Large intestine (tissue), 3 donors: ENCODE measurements at regions not wholly inside any gene's neighbourhood (a gene's known extent, or its start where the extent isn't known, plus 50 kb on each side); places are given as distances from the start of the nearest gene placed in this dataset.

Experiments used
- DNase-seq, 2 donors: peaks; one replicate each; pipeline versions ENCODE4 v3.0.0 to v3.0.0-alpha.2; 2013
- H3K27ac ChIP-seq: one replicate; pipeline ENCODE4 v1.5.1; 2013; ENCODE audit warnings: low read length
- H3K27me3 ChIP-seq: 2 replicates; pipeline ENCODE4 v1.6.1; 2013; ENCODE audit warnings: low read length; ENCODE audit not compliant: control insufficient read depth, insufficient read depth
- H3K36me3 ChIP-seq: 2 replicates; pipeline ENCODE4 v1.6.1; 2013; ENCODE audit warnings: low read length; ENCODE audit not compliant: control insufficient read depth, insufficient read depth
- H3K4me1 ChIP-seq: one replicate; pipeline ENCODE4 v1.6.1; 2013; ENCODE audit warnings: low read length; ENCODE audit not compliant: control insufficient read depth, insufficient read depth
- H3K4me3 ChIP-seq: one replicate; pipeline ENCODE4 v1.5.1; 2013; ENCODE audit warnings: low read length
- H3K9me3 ChIP-seq: one replicate; pipeline ENCODE4 v1.6.1; 2013; ENCODE audit warnings: mild to moderate bottlenecking, low read depth, low read length, moderate library complexity; ENCODE audit not compliant: control insufficient read depth
- WGBS: methylation state at CpG from one replicate; pipeline ENCODE4 v1.1.5; 2013; ENCODE audit warnings: low lambda C conversion rate; ENCODE audit not compliant: insufficient coverage; 5-methylcytosine and 5-hydroxymethylcytosine counted together

- no peaks in the 10 kb centered on the region for H3K36me3 ChIP-seq
- H3K4me3 ChIP-seq: no peak overlapping the region
- no peaks in the 10 kb centered on the region for H3K27me3 ChIP-seq
- H3K27ac ChIP-seq: no peak overlapping the region
- H3K4me1 ChIP-seq: no peaks in the 10 kb centered on the region
- no peaks in the 10 kb centered on the region for H3K9me3 ChIP-seq
- no peak for DNase-seq
Measured at GRCh38 chr14:56933446-56933845, 123.2 kb upstream of the OTX2 start.

- H3K4me3 ChIP-seq: no peak overlapping the region
- H3K27me3 ChIP-seq: peaks cover 9% of the 10 kb centered on the region
- no peaks in the 10 kb centered on the region for H3K9me3 ChIP-seq
- WGBS: no CpG with 5 or more reads among the region's 3 CpGs
- no peak for DNase-seq
- no peak overlapping the region for H3K27ac ChIP-seq
- H3K4me1 ChIP-seq: no peaks in the 10 kb centered on the region
- no peaks in the 10 kb centered on the region for H3K36me3 ChIP-seq
Measured at GRCh38 chr14:56918849-56919574, 108.7 kb upstream of the OTX2 start.

- no peaks in the 10 kb centered on the region for H3K4me1 ChIP-seq
Measured at GRCh38 chr14:56905282-56905681, 95.0 kb upstream of the OTX2 start.

GRCh38 chr14:56903304-56903969 lies 93.2 kb upstream of the OTX2 start:
- Histone ChIP-seq H3K4me1 (no peaks in the 10 kb centered on the region), H3K36me3 (no peaks in the 10 kb centered on the region), H3K27me3 (peaks cover 2% of the 10 kb centered on the region), H3K9me3 (no peaks in the 10 kb centered on the region), H3K27ac (no peak overlapping the region), H3K4me3 (no peak overlapping the region)
- no peak for DNase-seq
- 71% methylated on average over 3 of the region's 6 CpGs for WGBS

More at GRCh38 chr14:56905282-56905681, 95.0 kb upstream of the OTX2 start:
- H3K27me3 ChIP-seq: peaks cover 2% of the 10 kb centered on the region
- 67% methylated on average over 1 of the region's 5 CpGs for WGBS
- no peak overlapping the region for H3K27ac ChIP-seq
- DNase-seq: no peak
- no peaks in the 10 kb centered on the region for H3K9me3 ChIP-seq
- H3K36me3 ChIP-seq: no peaks in the 10 kb centered on the region
- no peak overlapping the region for H3K4me3 ChIP-seq

GRCh38 chr14:56902385-56902784 lies 92.1 kb upstream of the OTX2 start:
- no peaks in the 10 kb centered on the region for H3K9me3 ChIP-seq
- H3K27ac ChIP-seq: no peak overlapping the region
- no peak overlapping the region for H3K4me3 ChIP-seq
- DNase-seq: no peak
- peaks cover 2% of the 10 kb centered on the region for H3K27me3 ChIP-seq
- no peaks in the 10 kb centered on the region for H3K36me3 ChIP-seq
- no peaks in the 10 kb centered on the region for H3K4me1 ChIP-seq
- WGBS: 100% methylated on average over 1 of the region's 6 CpGs

- no CpG with 5 or more reads among the region's 6 CpGs for WGBS
- no peak for DNase-seq
Measured at GRCh38 chr14:56900726-56901125, 90.4 kb upstream of the OTX2 start.

GRCh38 chr14:56899829-56900228 lies 89.5 kb upstream of the OTX2 start:
- Histone ChIP-seq H3K4me1 (no peaks in the 10 kb centered on the region), H3K36me3 (no peaks in the 10 kb centered on the region), H3K9me3 (no peaks in the 10 kb centered on the region), H3K27ac (no peak overlapping the region), H3K4me3 (no peak overlapping the region), H3K27me3 (peaks cover 5% of the 10 kb centered on the region)
- WGBS: no CpG with 5 or more reads among the region's 3 CpGs
- no peak for DNase-seq

More at GRCh38 chr14:56900726-56901125, 90.4 kb upstream of the OTX2 start:
- no peak overlapping the region for H3K27ac ChIP-seq
- peaks cover 2% of the 10 kb centered on the region for H3K27me3 ChIP-seq
- no peaks in the 10 kb centered on the region for H3K36me3 ChIP-seq
- H3K4me3 ChIP-seq: no peak overlapping the region
- no peaks in the 10 kb centered on the region for H3K9me3 ChIP-seq
- no peaks in the 10 kb centered on the region for H3K4me1 ChIP-seq

- no peak overlapping the region for H3K27ac ChIP-seq
- no peaks in the 10 kb centered on the region for H3K9me3 ChIP-seq
- no peak for DNase-seq
- H3K4me3 ChIP-seq: no peak overlapping the region
- WGBS: 41% methylated on average over 2 of the region's 6 CpGs
- no peaks in the 10 kb centered on the region for H3K36me3 ChIP-seq
- no peaks in the 10 kb centered on the region for H3K4me1 ChIP-seq
- peaks cover 13% of the 10 kb centered on the region for H3K27me3 ChIP-seq
Measured at GRCh38 chr14:56896922-56897321, 86.6 kb upstream of the OTX2 start.

GRCh38 chr14:56896231-56896630 lies 86.0 kb upstream of the OTX2 start:
- no peaks in the 10 kb centered on the region for H3K36me3 ChIP-seq
- H3K9me3 ChIP-seq: no peaks in the 10 kb centered on the region
- H3K27ac ChIP-seq: no peak overlapping the region
- H3K27me3 ChIP-seq: peaks cover 13% of the 10 kb centered on the region
- H3K4me1 ChIP-seq: no peaks in the 10 kb centered on the region
- WGBS: no CpG with 5 or more reads among the region's 2 CpGs
- DNase-seq: no peak
- no peak overlapping the region for H3K4me3 ChIP-seq

GRCh38 chr14:56895154-56895553 lies 84.9 kb upstream of the OTX2 start:
- Histone ChIP-seq H3K4me3 (no peak overlapping the region), H3K27ac (no peak overlapping the region), H3K27me3 (peaks cover 13% of the 10 kb centered on the region), H3K4me1 (no peaks in the 10 kb centered on the region), H3K36me3 (no peaks in the 10 kb centered on the region), H3K9me3 (no peaks in the 10 kb centered on the region)
- no peak for DNase-seq
- no CpG with 5 or more reads among the region's 5 CpGs for WGBS

GRCh38 chr14:56894591-56894991 lies 84.3 kb upstream of the OTX2 start:
- peaks cover 13% of the 10 kb centered on the region for H3K27me3 ChIP-seq
- H3K9me3 ChIP-seq: no peaks in the 10 kb centered on the region
- no peak for DNase-seq
- H3K4me1 ChIP-seq: no peaks in the 10 kb centered on the region
- H3K4me3 ChIP-seq: no peak overlapping the region
- H3K36me3 ChIP-seq: no peaks in the 10 kb centered on the region
- no peak overlapping the region for H3K27ac ChIP-seq
- 60% methylated on average over 2 of the region's 3 CpGs for WGBS
